Body of pancreas (tissue), 4 donors: ENCODE measurements at regions not wholly inside any gene's neighbourhood (a gene's known extent, or its start where the extent isn't known, plus 50 kb on each side); places are given as distances from the start of the nearest gene placed in this dataset.
"Not testable (repeated sequence)": the region's sequence is repeated elsewhere in the genome, so short reads cannot be mapped to it uniquely, and the experiment has no call there.

Source experiments
- ATAC-seq: fragments of 150-250 bp; one replicate; pipeline ENCODE4 v1.9.1; 2016
- DNase-seq, 4 donors: peaks; one replicate each; pipeline ENCODE4 v3.0.0-alpha.2; 2019
- H3K27ac ChIP-seq, 4 donors: fragments of 200-600 bp; sonication (generic); 1 replicate in 3 of 4; 2 replicates in 1 of 4; pipeline versions ENCODE4 v1.5.1 to v1.6.1; 2016 to 2019; ENCODE audit warnings: mild to moderate bottlenecking in 1 of 4, mixed read lengths in 1 of 4, moderate library complexity in 1 of 4
- H3K27me3 ChIP-seq, 2 donors: fragments of 200-600 bp; sonication (generic); one replicate each; pipeline ENCODE4 v1.6.0; 2016; ENCODE audit warnings: mild to moderate bottlenecking in 1 of 2
- H3K36me3 ChIP-seq, 2 donors: fragments of 200-600 bp; sonication (generic); replicated peaks in 1 of 2; 2 replicates each; pipeline ENCODE4 v1.5.1; 2016; ENCODE audit warnings: low read depth in 2 of 2; ENCODE audit not compliant: insufficient read depth in 1 of 2
- H3K4me1 ChIP-seq: fragments of 200-600 bp; sonication (generic); one replicate; pipeline ENCODE4 v1.6.0; 2016
- H3K4me3 ChIP-seq, 2 donors: fragments of 200-600 bp; sonication (generic); 1 replicate in 1 of 2; 2 replicates in 1 of 2; pipeline ENCODE4 v1.5.1; 2016 to 2019
- H3K9me3 ChIP-seq, 3 donors: fragments of 200-600 bp; sonication (generic); 1 replicate in 2 of 3; 2 replicates in 1 of 3; pipeline ENCODE4 v1.5.1; 2016
- CTCF ChIP-seq, 7 experiments: fragments of 450-650 bp in 4 of 7; fragments of 200-600 bp in 3 of 7; sonication (generic) in 3 of 7; IDR thresholded peaks; one replicate each; pipeline ENCODE4 v1.5.1; 2016 to 2019; ENCODE audit warnings: antibody characterized with exemption in 7 of 7
- POLR2A ChIP-seq, 3 donors: fragments of 450-650 bp; IDR thresholded peaks; one replicate each; pipeline ENCODE4 v1.6.1; 2016; ENCODE audit warnings: antibody characterized with exemption in 3 of 3, mild to moderate bottlenecking in 2 of 3
- WGBS, 2 donors: methylation state at CpG; one replicate each; pipeline ENCODE4 v1.1.5; 2017; 5-methylcytosine and 5-hydroxymethylcytosine counted together
- intact Hi-C: fragments of 100-400 bp; cut with DNase I; formaldehyde crosslinking; loops from one replicate; pipeline ENCODE4 v1.15.1; 2023

GRCh38 chr2:131656816-131657633, 129.3 kb downstream of the CCDC74A start:
- intact Hi-C loops: no loop called here
- Histone ChIP-seq H3K27me3 (no peaks in the 10 kb centered on the region), H3K36me3 (no peaks in the 10 kb centered on the region), H3K9me3 (no peaks in the 10 kb centered on the region), H3K27ac (no peak overlapping the region), H3K4me3 (no peak overlapping the region), H3K4me1 (no peaks in the 10 kb centered on the region)
- no peak for TF ChIP-seq POLR2A (IDR thresholded peaks at IDR 0.05)
- TF ChIP-seq CTCF (IDR thresholded peaks at IDR 0.05): no peak
- no peak for ATAC-seq
- no peak for DNase-seq
- WGBS, 2 donors: 85 to 88% methylated on average over 13 to 32 of the region's 32 CpGs

- H3K36me3 ChIP-seq: no peaks in the 10 kb centered on the region
- WGBS, 2 donors: 88% methylated on average over 20 to 49 of the region's 49 CpGs
- no peak overlapping the region for H3K27ac ChIP-seq
- ATAC-seq (no peak), DNase-seq (no peak)
- H3K4me1 ChIP-seq: no peaks in the 10 kb centered on the region
- intact Hi-C loops: no loop called here
- H3K27me3 ChIP-seq: no peaks in the 10 kb centered on the region
- TF ChIP-seq POLR2A (IDR thresholded peaks at IDR 0.05) (no peak), CTCF (IDR thresholded peaks at IDR 0.05) (no peak)
- H3K4me3 ChIP-seq: no peak overlapping the region
- H3K9me3 ChIP-seq: no peaks in the 10 kb centered on the region
These were observed 130.4 kb downstream of the CCDC74A start for GRCh38 chr2:131657895-131658768.

- no peak for ATAC-seq
- Histone ChIP-seq H3K27ac (no peak overlapping the region), H3K4me1 (no peaks in the 10 kb centered on the region), H3K27me3 (no peaks in the 10 kb centered on the region), H3K4me3 (no peak overlapping the region), H3K36me3 (no peaks in the 10 kb centered on the region), H3K9me3 (no peaks in the 10 kb centered on the region)
- intact Hi-C loops: no loop called here
- 84 to 91% methylated on average over 10 to 12 of the region's 16 CpGs for WGBS, 2 donors
- no peak for DNase-seq
- TF ChIP-seq POLR2A (IDR thresholded peaks at IDR 0.05) (no peak), CTCF (IDR thresholded peaks at IDR 0.05) (no peak)
These were observed 131.1 kb downstream of the CCDC74A start for GRCh38 chr2:131658769-131659131.

- ATAC-seq: no peak
- H3K27ac ChIP-seq: no peak overlapping the region
- intact Hi-C loops: no loop called here
- no peaks in the 10 kb centered on the region for H3K27me3 ChIP-seq
- 78 to 81% methylated on average over 8 of the region's 8 CpGs for WGBS, 2 donors
- no peaks in the 10 kb centered on the region for H3K9me3 ChIP-seq
- no peaks in the 10 kb centered on the region for H3K4me1 ChIP-seq
- no peaks in the 10 kb centered on the region for H3K36me3 ChIP-seq
- TF ChIP-seq CTCF (IDR thresholded peaks at IDR 0.05): no peak
- TF ChIP-seq POLR2A (IDR thresholded peaks at IDR 0.05): no peak
- no peak overlapping the region for H3K4me3 ChIP-seq
- no peak for DNase-seq
These were observed 131.5 kb downstream of the CCDC74A start for GRCh38 chr2:131659168-131659572.

GRCh38 chr2:131661101-131661782, 133.6 kb downstream of the CCDC74A start:
- WGBS, 2 donors: 31 to 35% methylated on average over 8 of the region's 8 CpGs
- H3K4me3 ChIP-seq, H3K9me3 ChIP-seq, intact Hi-C loops, H3K36me3 ChIP-seq, H3K4me1 ChIP-seq, H3K27me3 ChIP-seq, ATAC-seq, DNase-seq, H3K27ac ChIP-seq: not testable (repeated sequence)

- H3K4me1 ChIP-seq, ATAC-seq, intact Hi-C loops, H3K4me3 ChIP-seq, H3K36me3 ChIP-seq, DNase-seq, H3K27ac ChIP-seq, H3K27me3 ChIP-seq, H3K9me3 ChIP-seq: not testable (repeated sequence)
- 62 to 75% methylated on average over 5 of the region's 5 CpGs for WGBS, 2 donors
These were observed 134.3 kb downstream of the CCDC74A start for GRCh38 chr2:131661884-131662535.

GRCh38 chr2:131663501-131663900, 135.8 kb downstream of the CCDC74A start:
- 56 to 57% methylated on average over 5 of the region's 5 CpGs for WGBS, 2 donors
- H3K4me3 ChIP-seq, ATAC-seq, H3K4me1 ChIP-seq, H3K9me3 ChIP-seq, intact Hi-C loops, DNase-seq, H3K27me3 ChIP-seq, H3K27ac ChIP-seq, H3K36me3 ChIP-seq: not testable (repeated sequence)
